ENCODE measurements at regions not wholly inside any gene's neighbourhood (a gene's known extent, or its start where the extent isn't known, plus 50 kb on each side); places are given as distances from the start of the nearest gene placed in this dataset.

DNA sequence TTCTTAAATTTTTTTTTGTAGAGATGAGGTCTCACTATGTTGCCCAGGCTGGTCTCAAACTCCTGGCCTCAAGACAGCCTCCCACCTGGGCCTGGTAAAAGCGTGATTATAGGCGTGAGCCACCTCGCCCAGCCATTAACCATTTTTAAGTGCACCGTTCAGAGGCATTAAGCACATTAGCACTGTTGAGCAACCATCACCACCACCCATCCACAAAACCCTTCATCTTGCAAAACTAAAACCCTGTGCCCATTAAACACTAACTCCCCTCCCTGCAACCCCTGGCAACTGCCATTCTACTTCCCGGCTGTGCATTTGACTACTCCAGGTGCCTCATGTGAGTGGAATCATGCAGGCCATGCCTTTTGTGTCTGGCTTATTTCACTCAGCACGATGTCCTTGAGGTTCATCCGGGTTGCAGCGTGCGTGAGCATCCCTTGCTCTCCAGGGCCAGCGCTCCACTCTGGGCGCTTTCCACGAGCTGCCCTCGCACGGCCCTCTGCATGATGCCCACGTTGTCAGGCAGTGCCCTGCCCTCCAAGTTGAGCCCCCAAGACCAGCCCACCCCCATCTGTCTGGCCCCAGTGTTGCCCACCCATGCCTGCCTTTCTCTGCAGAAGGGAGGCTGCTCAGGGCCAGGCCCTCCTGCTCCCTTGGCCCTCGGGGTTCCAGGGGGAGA lies 63.0 kb upstream of the GLI2 start:
- TF ChIP-seq ZNF140 (CRISPR knock-in tag; IDR thresholded peaks at IDR 0.05): no peak
- TF ChIP-seq ARNT (IDR thresholded peaks at IDR 0.05): no peak
- no peak for TF ChIP-seq POLR3A (IDR thresholded peaks at IDR 0.05; ENCODE audit: borderline replicate concordance, extremely low read depth, insufficient read depth, insufficient read length)
- no peak for TF ChIP-seq FOXP1 (CRISPR knock-in tag; IDR thresholded peaks at IDR 0.05)
- TF ChIP-seq ARHGAP35 (IDR thresholded peaks at IDR 0.05; ENCODE audit: partially characterized antibody): no peak
- no peak for TF ChIP-seq ELK3 (CRISPR knock-in tag; IDR thresholded peaks at IDR 0.05)
- TF ChIP-seq, protein P1, sequence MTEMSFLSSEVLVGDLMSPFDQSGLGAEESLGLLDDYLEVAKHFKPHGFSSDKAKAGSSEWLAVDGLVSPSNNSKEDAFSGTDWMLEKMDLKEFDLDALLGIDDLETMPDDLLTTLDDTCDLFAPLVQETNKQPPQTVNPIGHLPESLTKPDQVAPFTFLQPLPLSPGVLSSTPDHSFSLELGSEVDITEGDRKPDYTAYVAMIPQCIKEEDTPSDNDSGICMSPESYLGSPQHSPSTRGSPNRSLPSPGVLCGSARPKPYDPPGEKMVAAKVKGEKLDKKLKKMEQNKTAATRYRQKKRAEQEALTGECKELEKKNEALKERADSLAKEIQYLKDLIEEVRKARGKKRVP (CRISPR knock-in tag; IDR thresholded peaks at IDR 0.05): no peak
- TF ChIP-seq EZH2 (IDR thresholded peaks at IDR 0.05; ENCODE audit: borderline replicate concordance, low read depth, low read length): no peak
- TF ChIP-seq ZNF274 (IDR thresholded peaks at IDR 0.05; ENCODE audit: borderline replicate concordance, low read depth, low read length): no peak
- TF ChIP-seq, protein P2, sequence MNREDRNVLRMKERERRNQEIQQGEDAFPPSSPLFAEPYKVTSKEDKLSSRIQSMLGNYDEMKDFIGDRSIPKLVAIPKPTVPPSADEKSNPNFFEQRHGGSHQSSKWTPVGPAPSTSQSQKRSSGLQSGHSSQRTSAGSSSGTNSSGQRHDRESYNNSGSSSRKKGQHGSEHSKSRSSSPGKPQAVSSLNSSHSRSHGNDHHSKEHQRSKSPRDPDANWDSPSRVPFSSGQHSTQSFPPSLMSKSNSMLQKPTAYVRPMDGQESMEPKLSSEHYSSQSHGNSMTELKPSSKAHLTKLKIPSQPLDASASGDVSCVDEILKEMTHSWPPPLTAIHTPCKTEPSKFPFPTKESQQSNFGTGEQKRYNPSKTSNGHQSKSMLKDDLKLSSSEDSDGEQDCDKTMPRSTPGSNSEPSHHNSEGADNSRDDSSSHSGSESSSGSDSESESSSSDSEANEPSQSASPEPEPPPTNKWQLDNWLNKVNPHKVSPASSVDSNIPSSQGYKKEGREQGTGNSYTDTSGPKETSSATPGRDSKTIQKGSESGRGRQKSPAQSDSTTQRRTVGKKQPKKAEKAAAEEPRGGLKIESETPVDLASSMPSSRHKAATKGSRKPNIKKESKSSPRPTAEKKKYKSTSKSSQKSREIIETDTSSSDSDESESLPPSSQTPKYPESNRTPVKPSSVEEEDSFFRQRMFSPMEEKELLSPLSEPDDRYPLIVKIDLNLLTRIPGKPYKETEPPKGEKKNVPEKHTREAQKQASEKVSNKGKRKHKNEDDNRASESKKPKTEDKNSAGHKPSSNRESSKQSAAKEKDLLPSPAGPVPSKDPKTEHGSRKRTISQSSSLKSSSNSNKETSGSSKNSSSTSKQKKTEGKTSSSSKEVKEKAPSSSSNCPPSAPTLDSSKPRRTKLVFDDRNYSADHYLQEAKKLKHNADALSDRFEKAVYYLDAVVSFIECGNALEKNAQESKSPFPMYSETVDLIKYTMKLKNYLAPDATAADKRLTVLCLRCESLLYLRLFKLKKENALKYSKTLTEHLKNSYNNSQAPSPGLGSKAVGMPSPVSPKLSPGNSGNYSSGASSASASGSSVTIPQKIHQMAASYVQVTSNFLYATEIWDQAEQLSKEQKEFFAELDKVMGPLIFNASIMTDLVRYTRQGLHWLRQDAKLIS (CRISPR knock-in tag; IDR thresholded peaks at IDR 0.05): no peak
